KMS-11 (cell line): ENCODE measurements at regions not wholly inside any gene's neighbourhood (a gene's known extent, or its start where the extent isn't known, plus 50 kb on each side); places are given as distances from the start of the nearest gene placed in this dataset.

Experiments used
- H2AFZ ChIP-seq: fragments of 200-600 bp; sonication (generic); 2 replicates; pipeline ENCODE4 v1.6.1; 2016; ENCODE audit warnings: antibody characterized with exemption, mixed run types, low read depth
- H3K27ac ChIP-seq: fragments of 200-600 bp; sonication (generic); 2 replicates; pipeline ENCODE4 v1.6.1; 2016; ENCODE audit warnings: mild to moderate bottlenecking, mixed run types
- H3K27me3 ChIP-seq: fragments of 200-600 bp; sonication (generic); 2 replicates; pipeline ENCODE4 v1.6.1; 2017; ENCODE audit warnings: mild to moderate bottlenecking, low read depth, mixed run types, moderate library complexity; ENCODE audit not compliant: insufficient read depth
- H3K36me3 ChIP-seq: fragments of 200-600 bp; sonication (generic); 2 replicates; pipeline ENCODE4 v1.6.1; 2017; ENCODE audit warnings: mild to moderate bottlenecking, mixed run types; ENCODE audit not compliant: insufficient read depth
- H3K4me1 ChIP-seq: fragments of 200-600 bp; sonication (generic); 2 replicates; pipeline ENCODE4 v1.6.1; 2016; ENCODE audit warnings: mild to moderate bottlenecking, low read depth, mixed run types; ENCODE audit not compliant: poor library complexity, severe bottlenecking
- H3K4me2 ChIP-seq: fragments of 200-600 bp; sonication (generic); 2 replicates; pipeline ENCODE4 v1.7.0; 2016; ENCODE audit warnings: mild to moderate bottlenecking, mixed run types
- H3K4me3 ChIP-seq: fragments of 200-600 bp; sonication (generic); IDR thresholded peaks from 2 replicates; pipeline ENCODE4 v1.6.1; 2017; ENCODE audit warnings: low read depth, low read length, mixed read lengths; ENCODE audit not compliant: insufficient read depth
- H3K79me2 ChIP-seq: fragments of 200-600 bp; sonication (generic); 2 replicates; pipeline ENCODE4 v1.6.1; 2016; ENCODE audit warnings: low read depth, mixed run types; ENCODE audit not compliant: insufficient read depth
- H3K9ac ChIP-seq: fragments of 200-600 bp; sonication (generic); 2 replicates; pipeline ENCODE4 v1.6.1; 2016; ENCODE audit warnings: mild to moderate bottlenecking, mixed run types
- H4K20me1 ChIP-seq: fragments of 200-600 bp; sonication (generic); 2 replicates; pipeline ENCODE4 v1.6.1; 2016; ENCODE audit warnings: mild to moderate bottlenecking, mixed run types; ENCODE audit not compliant: insufficient read depth
- TF ChIP-seq, protein P1 (sequence below): fragments of 200-600 bp; sonication (generic); conservative IDR thresholded peaks from 2 replicates; pipeline ENCODE4 v1.6.1; 2017; ENCODE audit warnings: low read depth, mild to moderate bottlenecking, antibody characterized with exemption, low read length, moderate library complexity, mixed read lengths

DNA sequence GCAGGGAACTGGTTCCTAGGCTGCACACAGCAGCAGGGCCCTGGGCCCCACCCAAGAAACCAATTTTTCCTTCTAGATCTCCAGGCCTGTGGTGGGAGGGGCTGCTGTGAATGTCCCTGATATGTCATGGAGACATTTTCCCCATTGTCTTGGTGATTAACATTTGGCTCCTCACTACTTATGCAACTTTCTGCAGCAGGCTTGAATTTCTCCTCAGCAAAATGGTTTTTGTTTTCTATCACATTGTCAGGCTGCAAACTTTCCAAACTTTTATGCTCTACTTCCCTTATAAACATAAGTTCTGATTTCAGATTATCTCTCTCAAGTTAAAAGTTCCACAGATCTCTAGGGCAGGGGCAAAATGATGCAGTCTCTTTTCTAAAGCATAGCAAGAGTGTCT, 310.2 kb upstream of the PCDH20 start:
- H3K27me3 ChIP-seq: no peaks in the 10 kb centered on the region
- H3K9ac ChIP-seq: no peak overlapping the region
- H3K79me2 ChIP-seq: no peaks in the 10 kb centered on the region
- no peak overlapping the region for H3K27ac ChIP-seq
- TF ChIP-seq, protein P1, sequence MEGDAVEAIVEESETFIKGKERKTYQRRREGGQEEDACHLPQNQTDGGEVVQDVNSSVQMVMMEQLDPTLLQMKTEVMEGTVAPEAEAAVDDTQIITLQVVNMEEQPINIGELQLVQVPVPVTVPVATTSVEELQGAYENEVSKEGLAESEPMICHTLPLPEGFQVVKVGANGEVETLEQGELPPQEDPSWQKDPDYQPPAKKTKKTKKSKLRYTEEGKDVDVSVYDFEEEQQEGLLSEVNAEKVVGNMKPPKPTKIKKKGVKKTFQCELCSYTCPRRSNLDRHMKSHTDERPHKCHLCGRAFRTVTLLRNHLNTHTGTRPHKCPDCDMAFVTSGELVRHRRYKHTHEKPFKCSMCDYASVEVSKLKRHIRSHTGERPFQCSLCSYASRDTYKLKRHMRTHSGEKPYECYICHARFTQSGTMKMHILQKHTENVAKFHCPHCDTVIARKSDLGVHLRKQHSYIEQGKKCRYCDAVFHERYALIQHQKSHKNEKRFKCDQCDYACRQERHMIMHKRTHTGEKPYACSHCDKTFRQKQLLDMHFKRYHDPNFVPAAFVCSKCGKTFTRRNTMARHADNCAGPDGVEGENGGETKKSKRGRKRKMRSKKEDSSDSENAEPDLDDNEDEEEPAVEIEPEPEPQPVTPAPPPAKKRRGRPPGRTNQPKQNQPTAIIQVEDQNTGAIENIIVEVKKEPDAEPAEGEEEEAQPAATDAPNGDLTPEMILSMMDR: no peak
- no peak overlapping the region for H2AFZ ChIP-seq
- no peaks in the 10 kb centered on the region for H3K4me1 ChIP-seq
- H3K4me3 ChIP-seq: no peak overlapping the region
- H3K4me2 ChIP-seq: no peak overlapping the region
- no peaks in the 10 kb centered on the region for H3K36me3 ChIP-seq
- no peaks in the 10 kb centered on the region for H4K20me1 ChIP-seq

DNA sequence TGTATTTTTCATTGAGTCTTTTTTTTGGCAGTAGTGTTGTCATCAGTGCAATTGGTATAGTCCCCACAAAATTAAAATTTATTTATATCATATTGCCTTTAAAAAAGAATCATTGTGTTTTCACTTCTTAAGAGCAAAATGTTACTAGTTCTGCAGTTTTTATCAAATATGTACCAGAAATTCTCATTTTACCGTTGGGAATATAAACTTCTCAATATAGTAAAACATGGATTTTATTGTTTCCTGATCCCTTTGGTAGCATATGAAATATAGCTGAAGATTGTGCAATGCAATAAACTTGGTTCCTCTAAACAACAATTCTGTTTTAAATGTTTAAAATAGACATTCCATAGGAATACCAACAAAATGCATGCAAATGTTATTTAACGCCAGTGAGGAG, 306.5 kb upstream of the PCDH20 start:
- H3K79me2 ChIP-seq: no peaks in the 10 kb centered on the region
- TF ChIP-seq, protein P1: no peak
- no peak overlapping the region for H3K4me2 ChIP-seq
- no peaks in the 10 kb centered on the region for H3K27me3 ChIP-seq
- no peak overlapping the region for H2AFZ ChIP-seq
- no peak overlapping the region for H3K4me3 ChIP-seq
- no peak overlapping the region for H3K27ac ChIP-seq
- no peaks in the 10 kb centered on the region for H4K20me1 ChIP-seq
- H3K36me3 ChIP-seq: no peaks in the 10 kb centered on the region
- no peak overlapping the region for H3K9ac ChIP-seq
- H3K4me1 ChIP-seq: no peaks in the 10 kb centered on the region

DNA sequence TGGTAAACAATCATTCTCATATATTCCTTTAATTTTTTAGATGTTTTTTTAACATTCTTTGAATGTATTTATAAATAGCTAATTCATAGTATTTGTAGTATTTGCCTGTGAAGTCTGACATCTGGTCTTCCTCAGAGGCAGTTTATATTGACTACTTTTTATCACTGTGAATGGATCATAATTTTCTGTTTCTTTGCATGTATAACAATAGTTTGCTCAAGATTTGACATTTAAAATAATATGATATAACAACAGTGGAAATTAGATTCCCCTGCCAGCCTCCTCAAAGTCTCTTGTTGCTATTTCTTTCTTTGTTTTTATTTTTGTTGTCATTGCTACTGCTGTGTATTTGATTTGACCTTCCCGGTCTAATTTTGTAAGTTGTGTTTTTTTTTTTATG, 297.0 kb upstream of the PCDH20 start:
- Histone ChIP-seq H4K20me1 (no peaks in the 10 kb centered on the region), H3K79me2 (no peaks in the 10 kb centered on the region), H3K4me2 (no peak overlapping the region), H3K4me3 (no peak overlapping the region), H3K27me3 (no peaks in the 10 kb centered on the region), H3K36me3 (no peaks in the 10 kb centered on the region), H2AFZ (no peak overlapping the region), H3K27ac (no peak overlapping the region), H3K9ac (no peak overlapping the region), H3K4me1 (no peaks in the 10 kb centered on the region)
- TF ChIP-seq, protein P1: no peak

DNA sequence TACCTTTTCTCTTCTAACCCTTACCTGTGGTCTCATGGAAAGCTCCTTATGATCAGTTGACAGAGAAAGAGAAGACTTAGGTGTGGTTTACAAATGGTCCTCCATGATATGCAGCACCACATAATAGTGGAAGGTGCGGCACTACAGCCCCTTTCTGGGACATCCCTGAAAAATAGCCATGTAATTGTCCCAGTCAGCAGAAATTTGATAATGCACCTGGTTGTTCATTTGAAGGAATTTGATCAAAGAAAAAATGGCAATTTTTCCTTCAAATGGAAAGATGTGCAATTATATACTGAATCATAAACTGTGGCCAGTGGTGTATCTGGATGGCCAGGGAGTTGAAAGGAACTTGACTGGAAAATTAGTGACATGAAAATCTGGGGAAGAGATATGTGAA, 293.6 kb upstream of the PCDH20 start:
- Histone ChIP-seq H3K4me2 (no peak overlapping the region), H2AFZ (no peak overlapping the region), H3K27me3 (no peaks in the 10 kb centered on the region), H3K36me3 (no peaks in the 10 kb centered on the region), H3K4me3 (no peak overlapping the region), H3K79me2 (no peaks in the 10 kb centered on the region), H3K4me1 (no peaks in the 10 kb centered on the region), H3K9ac (no peak overlapping the region), H4K20me1 (no peaks in the 10 kb centered on the region), H3K27ac (no peak overlapping the region)
- TF ChIP-seq, protein P1: no peak

DNA sequence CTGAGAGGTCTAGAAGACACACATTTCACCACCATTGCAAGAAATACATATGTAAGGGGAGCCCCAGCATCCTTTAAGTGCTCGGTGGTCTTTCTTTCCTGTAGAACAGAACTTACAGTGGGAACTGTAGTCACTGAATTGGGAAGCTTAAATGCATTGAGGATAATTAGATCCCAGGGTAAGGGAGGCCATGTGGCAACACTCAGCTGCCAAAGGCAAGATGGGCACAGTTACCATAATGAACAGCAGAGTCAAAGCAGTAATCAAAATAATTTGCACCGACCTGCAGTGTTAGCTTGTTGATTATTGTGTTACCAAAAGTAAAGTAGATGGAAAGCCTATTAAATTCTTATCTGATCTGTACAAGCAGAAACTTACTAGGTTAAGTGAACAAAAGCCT, 291.2 kb upstream of the PCDH20 start:
- H3K4me1 ChIP-seq: no peaks in the 10 kb centered on the region
- no peak overlapping the region for H3K4me3 ChIP-seq
- no peaks in the 10 kb centered on the region for H4K20me1 ChIP-seq
- no peak overlapping the region for H3K9ac ChIP-seq
- no peaks in the 10 kb centered on the region for H3K36me3 ChIP-seq
- H3K27ac ChIP-seq: no peak overlapping the region
- H2AFZ ChIP-seq: no peak overlapping the region
- H3K79me2 ChIP-seq: no peaks in the 10 kb centered on the region
- no peak overlapping the region for H3K4me2 ChIP-seq
- TF ChIP-seq, protein P1: no peak
- H3K27me3 ChIP-seq: no peaks in the 10 kb centered on the region
